ENCODE measurements at regions not wholly inside any gene's neighbourhood (a gene's known extent, or its start where the extent isn't known, plus 50 kb on each side); places are given as distances from the start of the nearest gene placed in this dataset.

- TF ChIP-seq ZNF223 (tag by site-specific recombination; IDR thresholded peaks at IDR 0.05) (no peak), ZNF366 (tag by site-specific recombination; conservative IDR thresholded peaks at IDR 0.05) (no peak)
These were observed 1029.9 kb upstream of the CADM2 start (continued) for GRCh38 chr3:83928903-83929302.

GRCh38 chr3:83934192-83935021 is 1024.4 kb upstream of the CADM2 start:
- ChIA-PET POLR2A (no interaction called here), CTCF (no interaction called here)
- H3K4me1 ChIP-seq (ENCODE audit: control insufficient read depth, insufficient read depth, low read length), result no peaks in the 10 kb centered on the region
- no peaks in the 10 kb centered on the region for H3K9me3 ChIP-seq (ENCODE audit: control insufficient read depth, insufficient read depth, low read depth, low read length)
- TF ChIP-seq PRDM1 (tag by site-specific recombination; IDR thresholded peaks at IDR 0.05) (no peak), SETDB1 (IDR thresholded peaks at IDR 0.05; ENCODE audit: insufficient read length, low read length) (peak; percentile 57), YY1 (tag by site-specific recombination; IDR thresholded peaks at IDR 0.05) (no peak), ZNF660 (tag by site-specific recombination; IDR thresholded peaks at IDR 0.05) (no peak)
- H3K4me3 ChIP-seq (ENCODE audit: low read depth, low read length), result no peak overlapping the region
- no peak overlapping the region for H3K27ac ChIP-seq (ENCODE audit: extremely low read depth, low read depth, low read length)
- H3K36me3 ChIP-seq (ENCODE audit: control insufficient read depth in 2 of 2, insufficient read depth in 1 of 2, low read length in 2 of 2), result no peaks in the 10 kb centered on the region

- ChIA-PET CTCF (no interaction called here), POLR2A (no interaction called here)
- H3K27ac ChIP-seq (ENCODE audit: extremely low read depth, low read depth, low read length), result no peak overlapping the region
- no peaks in the 10 kb centered on the region for H3K4me1 ChIP-seq (ENCODE audit: control insufficient read depth, insufficient read depth, low read length)
- no peaks in the 10 kb centered on the region for H3K36me3 ChIP-seq (ENCODE audit: control insufficient read depth in 2 of 2, insufficient read depth in 1 of 2, low read length in 2 of 2)
- no peaks in the 10 kb centered on the region for H3K9me3 ChIP-seq (ENCODE audit: control insufficient read depth, insufficient read depth, low read depth, low read length)
- TF ChIP-seq BCL6B (tag by site-specific recombination; IDR thresholded peaks at IDR 0.05) (no peak), ZBTB21 (tag by site-specific recombination; IDR thresholded peaks at IDR 0.05) (no peak), ZNF654 (tag by site-specific recombination; IDR thresholded peaks at IDR 0.05; ENCODE audit: low read depth) (no peak), SETDB1 (IDR thresholded peaks at IDR 0.05; ENCODE audit: insufficient read length, low read length) (no peak)
- H3K4me3 ChIP-seq (ENCODE audit: low read depth, low read length), result no peak overlapping the region
These were observed 1020.3 kb upstream of the CADM2 start for GRCh38 chr3:83938491-83938890.

- Histone ChIP-seq H3K9me3 (ENCODE audit: control insufficient read depth, insufficient read depth, low read depth, low read length) (no peaks in the 10 kb centered on the region), H3K36me3 (ENCODE audit: control insufficient read depth in 2 of 2, insufficient read depth in 1 of 2, low read length in 2 of 2) (no peaks in the 10 kb centered on the region), H3K4me3 (ENCODE audit: low read depth, low read length) (no peak overlapping the region), H3K4me1 (ENCODE audit: control insufficient read depth, insufficient read depth, low read length) (no peaks in the 10 kb centered on the region), H3K27ac (ENCODE audit: extremely low read depth, low read depth, low read length) (no peak overlapping the region)
- POLR2A ChIA-PET, result no interaction called here
- TF ChIP-seq ZNF433 (tag by site-specific recombination; IDR thresholded peaks at IDR 0.05; ENCODE audit: low read depth) (no peak), ZNF837 (tag by site-specific recombination; IDR thresholded peaks at IDR 0.05) (no peak), TCF7L2 (IDR thresholded peaks at IDR 0.05; ENCODE audit: borderline replicate concordance, low read depth, low read length) (no peak), ZNF202 (tag by site-specific recombination; IDR thresholded peaks at IDR 0.05; ENCODE audit: borderline replicate concordance) (no peak), ZNF404 (tag by site-specific recombination; IDR thresholded peaks at IDR 0.05) (no peak), ZNF362 (tag by site-specific recombination; IDR thresholded peaks at IDR 0.05) (no peak)
- CTCF ChIA-PET, result interaction anchor here (0.7 kb wide), 1 partner anchor 706 kb away, joined by 3 read pairs; no protein-coding TSS in a partner anchor
These were observed 1016.6 kb upstream of the CADM2 start for GRCh38 chr3:83941990-83942745.

Measured in HEK293 (cell line).